Activated CD8-positive, alpha-beta memory T cell treated with anti-CD3 and anti-CD28 coated beads for 24 hours (primary cell): ENCODE measurements at regions not wholly inside any gene's neighbourhood (a gene's known extent, or its start where the extent isn't known, plus 50 kb on each side); places are given as distances from the start of the nearest gene placed in this dataset.
A peak's percentile ranks its signal among the peaks of the same experiment; 100 is the strongest.

ENCODE experiments used
- DNase-seq: peaks from one replicate; pipeline ENCODE4 v3.0.0-alpha.2; 2020

- peak; percentile 72 for DNase-seq
These were observed 160.9 kb downstream of the SMIM20 start for GRCh38 chr4:26074712-26075430.

- DNase-seq, result no peak
These were observed 161.6 kb downstream of the SMIM20 start for GRCh38 chr4:26075583-26075982.

DNA sequence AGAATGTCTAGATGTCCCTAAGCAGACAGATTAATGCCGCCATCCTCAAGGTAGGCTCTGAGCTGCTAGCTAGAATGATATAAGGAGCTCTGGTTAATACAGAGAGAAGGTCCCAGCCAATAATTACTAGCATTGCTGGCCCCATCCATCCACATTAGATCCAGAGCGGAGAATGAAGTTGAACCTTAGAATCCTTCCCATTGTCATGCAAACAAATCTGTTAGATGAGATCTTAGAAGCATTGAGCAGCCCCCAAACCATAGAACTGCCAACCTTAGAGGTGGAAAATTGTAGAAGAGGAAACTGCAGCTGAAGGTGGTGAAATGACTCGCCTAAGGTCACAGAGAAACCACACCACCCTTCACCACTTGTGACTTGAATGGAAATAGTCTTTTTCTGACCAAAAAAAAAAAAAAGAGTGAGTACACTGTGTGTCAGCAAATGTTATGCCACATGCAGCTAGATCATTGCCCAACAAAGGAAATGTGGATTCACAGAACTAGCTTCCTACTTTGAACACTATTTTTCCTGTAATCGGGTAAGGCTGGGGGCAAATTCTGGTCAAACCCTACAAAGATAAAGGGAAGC lies 162.1 kb downstream of the SMIM20 start:
- peak; percentile 77 for DNase-seq

- DNase-seq, result no peak
These were observed 162.9 kb downstream of the SMIM20 start for GRCh38 chr4:26076896-26077295.

- no peak for DNase-seq
These were observed 163.7 kb downstream of the SMIM20 start for GRCh38 chr4:26077756-26078155.

DNA sequence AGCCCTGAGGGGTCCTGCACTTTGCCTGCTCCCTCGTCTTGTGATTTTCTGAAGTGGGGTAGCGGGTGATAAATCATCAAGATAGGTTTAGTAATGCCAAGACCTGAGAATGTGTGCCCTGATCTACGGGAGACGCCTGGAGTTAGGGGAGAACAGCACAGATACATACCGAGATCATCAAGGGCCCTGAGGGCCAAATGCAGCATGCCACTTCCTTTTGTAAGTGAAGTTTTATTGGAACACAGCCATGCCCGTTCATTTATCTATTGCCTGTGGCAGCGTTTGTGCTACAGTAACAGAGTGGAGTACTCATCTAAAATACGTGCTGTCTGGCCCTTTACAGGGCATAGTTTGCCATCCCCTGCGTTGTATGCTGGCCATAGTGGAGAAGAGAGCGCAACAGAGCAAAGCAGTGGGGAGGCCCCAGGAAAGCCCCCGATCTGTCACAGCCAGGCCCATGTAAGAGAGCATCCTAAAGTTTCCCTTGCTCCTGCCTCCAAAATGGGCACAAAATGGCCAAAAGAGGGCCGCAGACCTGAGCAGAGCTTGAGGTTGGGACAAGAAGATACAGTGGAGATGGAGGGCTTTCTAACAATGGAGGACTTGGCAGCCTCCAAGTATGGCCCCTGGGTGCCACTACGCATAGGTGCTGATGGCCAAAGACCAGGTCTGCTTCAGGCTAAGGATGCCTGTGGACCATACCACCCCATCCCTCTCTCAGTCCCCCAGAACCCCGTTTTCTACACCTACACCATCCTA lies 167.0 kb downstream of the SMIM20 start:
- DNase-seq, result no peak

- DNase-seq, result no peak
These were observed 167.9 kb downstream of the SMIM20 start for GRCh38 chr4:26081795-26082498.

DNA sequence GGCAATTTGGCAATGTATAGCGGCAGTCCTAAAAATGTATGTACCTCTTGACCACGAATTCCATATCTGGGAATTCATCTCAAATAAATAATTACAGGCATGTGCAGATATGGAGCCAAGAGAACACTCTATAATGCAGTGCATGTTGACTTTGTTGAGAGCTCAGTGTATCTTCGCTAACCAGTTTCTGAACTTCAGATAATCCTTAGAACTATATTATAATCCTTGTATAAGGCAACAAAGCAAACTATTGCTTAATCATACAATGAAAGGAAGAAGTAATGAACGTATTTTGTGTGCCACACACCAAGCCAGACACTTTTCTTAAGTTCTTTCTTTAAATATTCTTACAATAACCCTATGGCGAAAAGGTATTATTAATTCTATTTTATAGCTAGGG lies 168.5 kb downstream of the SMIM20 start:
- no peak for DNase-seq

DNA sequence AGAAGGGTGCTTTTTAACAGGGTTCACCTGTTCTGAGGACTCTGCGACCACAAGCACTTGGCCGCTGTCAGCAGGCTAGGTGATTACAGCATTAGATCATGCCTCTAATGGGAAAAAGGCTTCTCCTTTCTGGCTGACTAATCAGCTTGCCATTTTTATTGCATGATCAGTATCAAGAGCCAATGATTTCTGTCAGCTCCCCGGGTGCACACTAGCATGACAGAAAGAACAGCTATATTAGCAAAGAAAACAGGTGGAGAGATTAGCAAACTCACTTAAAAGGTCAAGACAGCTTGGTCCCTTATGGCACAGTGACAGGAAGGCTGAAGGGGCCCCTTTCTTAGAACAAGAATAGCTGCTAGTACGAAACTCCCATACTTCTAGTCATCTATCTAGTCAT lies 170.0 kb downstream of the SMIM20 start:
- DNase-seq, result peak; percentile 59

GRCh38 chr4:26084414-26084813 lies 170.4 kb downstream of the SMIM20 start:
- peak; percentile 24 for DNase-seq

DNA sequence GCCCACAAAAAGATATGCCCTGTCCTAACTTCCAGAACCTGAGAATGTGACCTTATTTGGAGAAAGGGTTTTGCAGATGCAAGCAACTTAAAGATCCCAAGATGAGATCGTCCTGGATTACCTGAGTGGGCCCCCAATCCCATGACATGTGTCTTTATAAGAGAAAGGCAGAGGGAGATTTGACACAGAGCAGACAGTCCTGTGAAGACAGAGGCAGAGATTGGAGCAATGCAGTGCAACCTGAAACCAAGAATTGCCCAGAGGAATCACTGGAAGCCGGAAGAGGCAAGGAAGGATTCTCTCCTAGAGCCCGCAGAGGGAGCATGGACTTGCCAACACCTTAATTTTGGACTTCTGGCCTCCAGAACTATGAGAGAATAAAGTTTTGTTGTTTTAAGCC lies 171.5 kb downstream of the SMIM20 start:
- DNase-seq, result no peak

GRCh38 chr4:26086621-26087441 lies 172.8 kb downstream of the SMIM20 start:
- DNase-seq, result no peak

DNA sequence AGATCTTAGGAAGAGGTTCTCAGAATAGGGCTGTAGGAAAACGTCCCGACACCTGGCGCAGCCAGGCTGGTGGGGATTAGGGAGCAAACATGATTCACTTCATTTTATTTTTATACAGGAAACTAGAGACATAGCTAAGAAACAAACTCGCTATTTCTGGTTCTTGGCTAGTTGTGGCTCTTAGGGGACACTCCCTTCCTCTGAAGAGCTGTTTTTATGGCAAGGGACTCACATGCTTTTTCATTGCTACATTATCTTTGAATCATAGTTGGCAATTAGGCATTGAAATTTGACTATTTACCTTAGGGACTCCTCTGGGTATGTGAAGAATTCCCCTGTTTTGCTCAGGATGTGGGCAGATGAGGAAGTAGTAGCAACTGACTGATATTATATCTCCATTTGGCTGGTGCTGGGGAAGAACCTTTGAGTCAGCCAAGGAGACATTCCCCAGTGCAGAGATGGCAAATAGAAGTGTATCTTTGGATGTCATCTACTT lies 174.5 kb downstream of the SMIM20 start:
- DNase-seq, result no peak

GRCh38 chr4:26093551-26093950 lies 179.5 kb downstream of the SMIM20 start:
- DNase-seq, result no peak

- DNase-seq, result no peak
These were observed 180.1 kb downstream of the SMIM20 start for GRCh38 chr4:26094076-26094475.

- DNase-seq, result no peak
These were observed 180.9 kb downstream of the SMIM20 start for GRCh38 chr4:26094911-26095310.

GRCh38 chr4:26099967-26100366 lies 185.9 kb downstream of the SMIM20 start:
- no peak for DNase-seq

DNA sequence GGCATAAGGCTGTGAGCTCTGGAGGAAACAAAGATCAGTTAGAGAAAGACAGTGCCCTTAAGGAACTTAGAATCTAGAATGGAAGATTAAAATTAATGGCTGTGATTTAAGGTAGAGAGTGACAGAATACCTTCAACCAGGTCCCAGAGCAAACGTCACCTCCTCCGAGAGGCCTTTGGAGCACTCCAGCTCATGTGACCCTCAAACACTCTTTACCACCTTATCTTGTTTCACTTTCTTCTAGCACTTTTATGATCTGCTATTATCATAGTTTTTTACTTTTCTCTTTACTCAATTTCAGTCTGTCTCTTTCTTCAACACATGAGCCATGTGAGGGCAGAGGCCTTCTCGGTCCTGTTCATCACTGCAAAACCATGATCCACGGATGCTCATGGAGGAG lies 187.0 kb downstream of the SMIM20 start:
- DNase-seq, result no peak

DNA sequence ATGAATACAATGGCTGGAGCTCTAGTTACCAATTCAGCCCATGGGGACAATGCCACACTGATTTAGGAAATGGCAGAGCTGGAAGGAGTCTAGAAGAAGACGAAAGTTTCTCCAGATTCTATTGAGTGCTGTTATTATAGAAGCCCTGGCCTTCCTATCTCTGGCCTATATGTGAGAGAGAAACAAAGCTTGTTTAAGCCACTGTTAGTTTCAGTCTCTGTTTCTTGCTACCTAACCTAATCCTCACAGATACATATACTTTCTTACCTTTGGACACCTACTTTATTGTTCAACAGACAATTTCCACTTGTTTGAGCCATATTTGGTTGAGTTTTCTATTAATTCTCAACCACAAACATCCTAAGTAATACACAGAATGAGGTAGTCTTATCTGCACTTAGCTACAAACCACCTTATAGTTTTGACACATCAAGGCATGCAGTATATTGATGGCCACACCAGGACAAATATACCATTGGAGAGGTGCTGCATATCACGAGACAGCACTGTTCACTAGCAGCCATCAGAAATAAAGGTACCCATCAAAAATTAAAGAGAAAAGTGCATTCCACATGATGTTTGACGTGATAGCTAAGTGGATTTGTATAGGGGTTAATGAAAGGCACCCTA lies 190.2 kb downstream of the SMIM20 start:
- no peak for DNase-seq

GRCh38 chr4:26105337-26105736 lies 191.3 kb downstream of the SMIM20 start:
- DNase-seq, result no peak

- no peak for DNase-seq
These were observed 192.0 kb downstream of the SMIM20 start for GRCh38 chr4:26105815-26106699.
